ENCODE measurements at regions not wholly inside any gene's neighbourhood (a gene's known extent, or its start where the extent isn't known, plus 50 kb on each side); places are given as distances from the start of the nearest gene placed in this dataset.

DNA sequence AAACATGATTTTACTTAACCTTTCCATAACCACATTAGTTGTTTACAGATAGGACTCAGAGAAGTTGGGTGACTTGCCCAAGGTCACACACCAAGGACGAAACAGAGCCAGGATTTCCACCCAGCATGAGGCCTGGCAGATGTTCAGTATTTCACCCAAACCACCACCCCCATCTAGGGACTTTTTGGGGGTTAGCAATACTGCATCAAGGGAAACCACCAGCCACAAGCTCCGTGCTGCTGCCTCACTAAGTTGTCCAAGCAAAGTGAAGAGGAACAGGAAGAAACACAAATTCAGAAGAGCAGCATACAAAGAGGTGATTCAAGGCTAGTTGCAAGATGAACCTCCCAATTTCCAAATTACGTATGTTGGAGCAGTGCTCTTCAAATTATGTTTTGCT is 219.6 kb upstream of the RORB start:
- DNase-seq, result no peak

DNA sequence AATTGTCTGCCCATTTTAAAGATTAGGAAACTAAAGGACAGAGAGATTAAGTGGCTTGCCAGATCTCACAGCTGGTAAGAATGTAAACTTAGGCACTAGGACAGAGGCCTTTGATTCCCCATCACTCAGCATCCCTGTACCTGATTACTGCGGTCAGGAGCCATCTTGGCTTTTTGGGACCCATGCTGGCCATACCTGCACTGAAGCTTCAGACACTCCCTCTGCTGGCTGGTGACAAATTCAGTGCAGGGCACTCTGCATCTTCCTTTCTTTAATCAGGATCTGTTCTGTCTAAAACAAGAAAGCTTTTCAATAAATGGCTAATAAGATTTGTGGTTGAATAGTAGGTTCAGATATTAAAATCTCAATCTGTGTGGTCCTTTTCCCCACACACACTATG is 215.5 kb upstream of the RORB start:
- DNase-seq, result no peak

GRCh38 chr9:74282526-74283253 is 214.4 kb upstream of the RORB start:
- no peak for DNase-seq

DNA sequence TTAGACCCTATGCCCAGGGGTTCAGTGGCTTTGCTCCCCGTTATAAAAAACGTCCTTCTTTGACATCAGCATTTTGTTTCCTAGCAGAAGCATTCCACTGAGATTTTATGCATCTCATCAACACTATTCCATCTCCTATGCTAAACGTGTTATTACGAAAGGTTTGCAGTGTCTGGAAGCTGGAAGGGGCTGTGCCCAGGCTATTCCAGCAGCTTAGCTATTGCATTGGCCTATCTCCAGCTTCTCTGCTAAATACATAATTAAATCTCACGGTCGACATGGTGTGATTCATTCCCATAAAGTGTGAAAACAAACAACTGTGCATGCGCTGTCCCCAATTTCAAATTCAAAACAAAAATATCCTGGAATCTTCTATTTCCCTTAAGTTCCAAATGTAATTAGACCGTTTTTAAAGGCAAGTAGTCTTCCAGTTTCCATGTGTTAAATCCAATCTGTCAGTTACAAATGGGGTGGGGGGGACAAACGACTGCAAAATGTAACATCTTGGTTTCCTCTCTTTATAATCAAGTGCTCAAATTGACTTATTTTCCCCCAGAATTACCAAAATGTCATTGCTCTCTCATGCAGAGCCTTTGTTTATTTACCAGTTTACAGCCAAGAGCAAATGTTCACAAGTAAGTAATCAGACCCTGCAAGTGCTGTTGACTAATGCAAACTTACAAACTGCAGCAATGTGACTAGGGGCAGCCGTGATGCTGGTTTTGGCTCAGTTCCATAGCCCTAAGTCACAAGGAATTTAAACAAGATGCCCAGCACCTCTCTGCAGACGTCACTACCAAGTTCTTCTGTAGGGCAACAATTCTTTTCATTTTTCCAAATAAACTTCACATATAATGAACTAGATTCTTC is 212.3 kb upstream of the RORB start:
- DNase-seq, result no peak

GRCh38 chr9:74293479-74293878 is 203.7 kb upstream of the RORB start:
- no peak for DNase-seq

DNA sequence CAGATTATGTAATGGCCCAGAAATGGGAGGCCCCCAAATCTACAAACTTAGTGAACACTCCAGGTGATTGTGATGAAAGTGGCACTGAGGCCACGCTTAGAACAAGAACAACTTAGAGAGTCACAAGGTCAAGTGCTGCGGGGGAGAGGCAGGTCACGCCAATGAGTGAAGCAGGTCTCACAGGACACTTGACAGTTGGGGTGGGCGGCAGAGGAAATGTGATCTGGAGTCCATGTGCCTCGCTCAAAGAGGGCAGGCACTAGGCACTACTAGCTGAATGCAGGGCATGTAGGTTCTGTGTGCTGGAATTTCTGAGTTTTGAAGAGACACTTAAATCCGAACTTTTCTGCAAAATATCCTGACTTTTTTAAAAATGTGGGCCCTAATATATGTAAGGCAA is 193.2 kb upstream of the RORB start:
- no peak for DNase-seq

DNA sequence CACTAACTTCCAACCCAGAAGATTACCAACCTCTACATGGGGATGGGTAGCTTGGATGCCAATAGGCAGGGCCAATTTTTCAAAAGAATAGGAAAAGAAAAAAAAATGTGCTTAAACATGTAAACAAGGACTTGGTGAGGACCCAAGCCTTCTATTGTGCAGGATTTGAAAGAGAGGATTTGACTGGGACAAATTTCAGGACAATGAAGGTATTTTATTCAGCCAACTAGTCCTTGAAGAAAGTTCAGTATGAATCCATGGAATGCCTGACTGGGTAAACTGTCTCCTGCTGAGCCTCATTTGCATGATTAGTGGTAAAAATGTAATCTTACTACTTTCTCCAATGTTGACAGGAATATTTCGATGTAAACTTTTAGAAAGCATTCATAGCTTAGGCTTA is 192.5 kb upstream of the RORB start:
- DNase-seq, result no peak

GRCh38 chr9:74309654-74310053 is 187.5 kb upstream of the RORB start:
- DNase-seq, result no peak

- no peak for DNase-seq
Observed at GRCh38 chr9:74317235-74317634, 179.9 kb upstream of the RORB start.

DNA sequence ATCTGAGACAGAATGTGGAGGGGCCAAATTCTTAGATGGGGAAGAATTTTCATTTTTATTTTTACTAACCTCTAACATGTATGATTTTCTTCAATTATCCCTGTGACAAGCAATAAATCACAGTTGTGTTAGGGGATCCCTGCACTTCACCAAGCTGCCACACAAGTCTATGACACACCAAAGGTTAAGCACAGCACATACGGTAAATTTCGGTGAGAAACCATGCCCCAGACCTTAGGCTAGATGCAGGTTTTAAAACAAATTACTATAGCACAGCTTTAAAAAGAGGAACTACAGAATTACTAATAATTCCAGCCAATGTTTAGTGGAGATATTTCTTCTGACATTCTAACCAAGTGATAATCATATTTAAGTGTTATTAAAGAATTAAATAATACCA is 175.7 kb upstream of the RORB start:
- no peak for DNase-seq

- DNase-seq, result no peak
Observed at GRCh38 chr9:74322661-74323314, 174.3 kb upstream of the RORB start.

- no peak for DNase-seq
Observed at GRCh38 chr9:74330487-74331214, 166.5 kb upstream of the RORB start.

GRCh38 chr9:74331607-74332006 is 165.5 kb upstream of the RORB start:
- no peak for DNase-seq

DNA sequence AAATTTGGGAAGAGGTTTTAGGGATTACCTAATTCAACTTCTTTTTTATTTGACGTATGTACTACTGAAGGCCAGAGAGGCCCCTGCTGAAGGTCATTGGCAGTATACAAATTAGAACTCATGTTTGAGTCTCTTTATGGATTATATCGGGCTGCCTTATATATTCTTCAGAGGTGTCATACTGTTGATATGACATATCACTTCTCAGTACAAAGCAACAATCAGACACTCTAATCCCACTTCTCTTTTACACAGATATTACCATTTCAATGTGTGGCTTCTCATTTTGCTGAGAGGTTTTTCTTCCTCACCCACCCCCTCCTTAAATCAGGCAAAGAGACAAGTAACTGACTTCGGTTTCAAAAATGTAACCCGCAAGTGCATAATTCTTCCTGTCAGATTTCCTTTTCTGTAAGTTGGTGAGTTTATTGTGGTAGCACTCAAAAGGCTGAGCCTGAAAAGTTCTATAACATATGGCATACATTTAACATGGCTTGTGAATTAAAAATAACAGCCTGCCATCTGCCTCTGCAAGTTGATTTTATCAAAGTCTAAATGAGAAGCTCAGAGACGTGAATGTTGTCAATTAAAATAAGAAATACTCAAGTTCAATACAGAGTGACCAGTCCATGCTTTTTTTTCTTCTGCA is 163.6 kb upstream of the RORB start:
- DNase-seq, result no peak

DNA sequence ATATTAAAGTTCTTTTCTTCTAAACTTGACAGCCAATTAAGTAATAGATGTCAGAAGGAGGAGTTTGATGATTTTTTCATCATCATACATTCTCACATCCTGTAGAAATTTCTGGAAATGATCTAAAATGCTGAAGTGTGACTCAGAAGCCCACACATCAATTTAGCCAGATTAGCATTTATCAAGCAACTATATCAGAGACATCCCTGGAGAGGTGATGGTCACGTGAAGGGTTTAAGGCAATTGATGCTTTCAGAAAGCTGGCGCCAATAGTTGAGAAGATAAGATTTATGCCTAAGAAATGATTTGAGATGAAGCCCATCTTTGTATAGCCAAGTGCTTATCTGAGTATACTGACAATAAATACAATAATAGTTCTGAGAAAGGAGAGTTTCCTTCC is 162.9 kb upstream of the RORB start:
- no peak for DNase-seq

DNA sequence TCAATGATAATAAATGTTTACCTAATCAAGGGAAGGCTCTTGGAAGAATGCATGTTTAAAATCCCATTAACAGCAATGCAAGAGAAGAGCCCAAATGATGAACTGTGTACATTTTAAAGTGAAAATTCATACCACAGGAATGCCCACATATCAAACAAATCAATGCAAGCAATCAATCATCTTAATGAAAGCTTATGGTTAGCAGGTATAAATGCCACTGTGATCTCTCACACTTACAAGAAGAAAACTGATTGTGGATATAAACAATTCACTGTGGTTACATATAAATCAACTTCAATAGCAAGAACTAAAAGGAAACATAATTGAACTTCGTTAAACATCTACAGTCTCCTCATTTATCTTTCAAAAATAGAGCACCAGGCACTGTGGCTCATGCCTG is 161.0 kb upstream of the RORB start:
- no peak for DNase-seq

GRCh38 chr9:74348777-74349176 is 148.4 kb upstream of the RORB start:
- DNase-seq, result no peak

DNA sequence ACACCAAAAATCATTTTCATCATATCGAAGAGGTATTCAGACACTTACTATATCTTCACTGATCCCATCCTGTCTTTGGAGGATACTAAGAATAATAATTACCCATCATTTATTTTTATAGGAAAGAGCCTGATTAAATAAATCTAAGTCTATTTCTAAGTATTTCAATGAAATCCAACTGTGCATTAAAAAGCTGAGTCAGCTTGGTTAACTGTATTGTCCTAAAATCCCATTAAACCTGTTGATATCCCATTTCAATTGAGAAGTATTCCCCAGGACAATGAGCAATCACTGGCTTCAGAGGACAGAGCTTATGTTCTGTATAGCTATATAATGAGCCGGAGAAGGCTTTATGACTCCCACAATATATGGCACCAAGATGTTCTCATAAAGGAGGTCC is 142.0 kb upstream of the RORB start:
- no peak for DNase-seq

- DNase-seq, result no peak
Observed at GRCh38 chr9:74357577-74357976, 139.6 kb upstream of the RORB start.

- DNase-seq, result no peak
Observed at GRCh38 chr9:74358959-74359358, 138.2 kb upstream of the RORB start.

DNA sequence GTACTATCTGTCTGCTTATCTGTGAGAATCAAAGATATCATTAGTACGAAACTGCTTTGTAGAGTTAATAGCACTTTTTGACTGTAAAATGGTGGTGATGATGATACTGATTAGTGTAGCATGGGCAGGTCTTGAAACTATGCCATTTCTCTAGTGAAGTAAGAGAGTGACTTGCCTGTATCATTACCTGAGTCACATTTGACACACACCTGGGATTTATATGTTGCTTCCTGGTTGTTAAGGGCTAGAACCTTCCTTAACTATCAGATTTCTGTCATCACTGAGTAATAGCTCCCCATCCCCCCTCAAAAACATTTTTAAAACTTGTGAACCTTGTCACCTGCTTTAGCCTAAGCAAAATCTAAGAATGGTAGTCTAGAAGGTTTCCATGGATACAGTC is 135.6 kb upstream of the RORB start:
- no peak for DNase-seq

GRCh38 chr9:74362423-74362822 is 134.7 kb upstream of the RORB start:
- DNase-seq, result no peak

- no peak for DNase-seq
Observed at GRCh38 chr9:74366111-74366510, 131.0 kb upstream of the RORB start.

All from right forelimb (tissue), 1 donor.